ENCODE measurements at regions not wholly inside any gene's neighbourhood (a gene's known extent, or its start where the extent isn't known, plus 50 kb on each side); places are given as distances from the start of the nearest gene placed in this dataset.
A peak's percentile ranks its signal among the peaks of the same experiment; 100 is the strongest.

DNA sequence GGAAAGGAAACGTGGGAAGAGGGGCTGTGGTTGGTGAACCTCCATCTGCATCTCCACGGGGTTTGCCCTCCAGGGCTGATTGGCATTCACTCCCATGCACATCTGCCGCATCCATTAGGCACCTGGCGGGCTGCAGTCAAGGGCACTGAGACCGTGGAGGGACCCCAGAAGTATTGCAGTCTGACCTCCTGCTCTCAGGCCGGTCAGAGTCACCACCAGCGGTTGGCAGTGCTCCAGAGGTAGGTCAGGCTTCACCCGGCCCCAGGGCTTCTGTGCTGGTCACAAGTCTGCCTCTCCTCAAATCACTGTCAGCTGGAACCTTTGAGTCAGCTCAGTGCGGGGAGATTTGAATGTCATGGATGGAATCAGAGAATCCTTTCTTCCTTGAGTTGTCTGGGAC lies 132.3 kb downstream of the PAPOLA start:
- ChIA-PET POLR2A (ENCODE audit: unreplicated experiment) (no interaction called here), CTCF (no interaction called here)
- no peak overlapping the region for H3K4me2 ChIP-seq (ENCODE audit: low read length)
- ATAC-seq, result no peak
- H3K36me3 ChIP-seq (ENCODE audit: low read depth, low read length), result no peaks in the 10 kb centered on the region
- no TSS peak for BruUV-seq (replicated peaks)
- no peaks in the 10 kb centered on the region for H4K20me1 ChIP-seq (ENCODE audit: low read length)
- H3K4me1 ChIP-seq (ENCODE audit: insufficient read depth, low read length), result no peaks in the 10 kb centered on the region
- H3K9me2 ChIP-seq (replicated peaks; ENCODE audit: low read length), result no peaks in the 10 kb centered on the region
- no peak for DNase-seq
- intact Hi-C loops (cut with micrococcal nuclease), result no loop called here
- H2AFZ ChIP-seq (ENCODE audit: low read length), result no peak overlapping the region
- H3K4me3 ChIP-seq (ENCODE audit: low read length), result no peak overlapping the region
- no peak for TF ChIP-seq EZH2 (IDR thresholded peaks at IDR 0.05; ENCODE audit: low read length, unreplicated experiment)
- no peak for TF ChIP-seq EZH2phosphoT487 (IDR thresholded peaks at IDR 0.05; ENCODE audit: borderline replicate concordance, low read length)
- TF ChIP-seq, protein P1, sequence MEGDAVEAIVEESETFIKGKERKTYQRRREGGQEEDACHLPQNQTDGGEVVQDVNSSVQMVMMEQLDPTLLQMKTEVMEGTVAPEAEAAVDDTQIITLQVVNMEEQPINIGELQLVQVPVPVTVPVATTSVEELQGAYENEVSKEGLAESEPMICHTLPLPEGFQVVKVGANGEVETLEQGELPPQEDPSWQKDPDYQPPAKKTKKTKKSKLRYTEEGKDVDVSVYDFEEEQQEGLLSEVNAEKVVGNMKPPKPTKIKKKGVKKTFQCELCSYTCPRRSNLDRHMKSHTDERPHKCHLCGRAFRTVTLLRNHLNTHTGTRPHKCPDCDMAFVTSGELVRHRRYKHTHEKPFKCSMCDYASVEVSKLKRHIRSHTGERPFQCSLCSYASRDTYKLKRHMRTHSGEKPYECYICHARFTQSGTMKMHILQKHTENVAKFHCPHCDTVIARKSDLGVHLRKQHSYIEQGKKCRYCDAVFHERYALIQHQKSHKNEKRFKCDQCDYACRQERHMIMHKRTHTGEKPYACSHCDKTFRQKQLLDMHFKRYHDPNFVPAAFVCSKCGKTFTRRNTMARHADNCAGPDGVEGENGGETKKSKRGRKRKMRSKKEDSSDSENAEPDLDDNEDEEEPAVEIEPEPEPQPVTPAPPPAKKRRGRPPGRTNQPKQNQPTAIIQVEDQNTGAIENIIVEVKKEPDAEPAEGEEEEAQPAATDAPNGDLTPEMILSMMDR (conservative IDR thresholded peaks at IDR 0.05; ENCODE audit: low read depth, low read length), result no peak
- H3K27ac ChIP-seq (ENCODE audit: low read length), result no peak overlapping the region
- no peaks in the 10 kb centered on the region for H3K9me3 ChIP-seq (ENCODE audit: low read length)
- H3K27me3 ChIP-seq (ENCODE audit: low read length), result peaks cover 28% of the 10 kb centered on the region
- no peaks in the 10 kb centered on the region for H3K79me2 ChIP-seq (ENCODE audit: low read length)
- no peak overlapping the region for H3K9ac ChIP-seq (ENCODE audit: low read length)
- no peaks in the 10 kb centered on the region for H3F3A ChIP-seq (ENCODE audit: low read length, unreplicated experiment)

DNA sequence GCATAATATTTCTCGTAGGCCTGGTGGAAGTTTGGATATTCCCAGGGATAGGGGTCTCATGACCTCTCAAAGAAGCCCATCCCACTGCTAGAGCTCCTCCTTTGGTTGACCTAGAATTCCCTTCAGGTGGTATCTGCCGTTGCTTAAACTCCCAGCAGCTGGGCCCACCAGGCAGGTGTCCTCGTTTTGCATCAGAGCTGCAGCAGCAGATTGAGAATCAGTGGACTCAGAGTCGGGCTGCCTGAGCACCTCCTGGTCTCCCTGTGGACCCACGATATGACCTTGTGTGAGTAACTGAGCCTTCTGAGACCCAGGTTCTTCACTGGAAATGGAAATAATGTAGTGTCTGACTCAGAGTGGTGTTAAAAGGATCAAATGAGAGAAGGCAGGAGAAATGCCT lies 132.7 kb downstream of the PAPOLA start:
- Histone ChIP-seq H3K27me3 (ENCODE audit: low read length) (peaks cover 29% of the 10 kb centered on the region), H3K36me3 (ENCODE audit: low read depth, low read length) (no peaks in the 10 kb centered on the region), H2AFZ (ENCODE audit: low read length) (no peak overlapping the region), H3K27ac (ENCODE audit: low read length) (no peak overlapping the region), H3K4me1 (ENCODE audit: insufficient read depth, low read length) (no peaks in the 10 kb centered on the region), H3K9ac (ENCODE audit: low read length) (no peak overlapping the region), H3F3A (ENCODE audit: low read length, unreplicated experiment) (no peaks in the 10 kb centered on the region), H3K4me3 (ENCODE audit: low read length) (no peak overlapping the region), H4K20me1 (ENCODE audit: low read length) (no peaks in the 10 kb centered on the region), H3K79me2 (ENCODE audit: low read length) (no peaks in the 10 kb centered on the region), H3K4me2 (ENCODE audit: low read length) (no peak overlapping the region), H3K9me2 (replicated peaks; ENCODE audit: low read length) (no peaks in the 10 kb centered on the region), H3K9me3 (ENCODE audit: low read length) (no peaks in the 10 kb centered on the region)
- BruUV-seq (replicated peaks), result no TSS peak
- intact Hi-C loops (cut with micrococcal nuclease), result no loop called here
- no peak for DNase-seq
- ChIA-PET POLR2A (ENCODE audit: unreplicated experiment) (no interaction called here), CTCF (no interaction called here)
- TF ChIP-seq EZH2 (IDR thresholded peaks at IDR 0.05; ENCODE audit: low read length, unreplicated experiment), result no peak
- TF ChIP-seq, protein P1 (conservative IDR thresholded peaks at IDR 0.05; ENCODE audit: low read depth, low read length), result no peak
- no peak for TF ChIP-seq EZH2phosphoT487 (IDR thresholded peaks at IDR 0.05; ENCODE audit: borderline replicate concordance, low read length)
- no peak for ATAC-seq

DNA sequence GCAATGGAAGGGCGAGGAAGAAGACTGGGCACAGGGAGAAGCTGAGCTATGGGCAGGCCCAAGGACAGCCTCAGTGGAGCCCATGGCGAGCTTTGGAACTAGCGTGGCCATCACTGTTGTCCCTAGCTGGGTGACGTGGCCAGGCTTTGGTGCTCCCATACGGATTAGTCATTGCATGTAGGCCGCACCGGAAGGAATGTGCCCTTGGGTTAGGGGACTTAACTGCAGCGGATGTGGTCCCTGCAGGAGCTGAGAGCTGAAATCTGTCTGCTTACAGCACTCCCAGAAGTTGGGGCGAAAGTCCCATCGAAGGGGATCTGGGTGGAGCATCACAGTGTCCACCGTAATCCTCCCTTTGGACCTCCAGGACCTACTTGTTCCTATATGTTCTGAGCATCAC lies 133.7 kb downstream of the PAPOLA start:
- Histone ChIP-seq H3K9ac (ENCODE audit: low read length) (no peak overlapping the region), H3F3A (ENCODE audit: low read length, unreplicated experiment) (no peaks in the 10 kb centered on the region), H4K20me1 (ENCODE audit: low read length) (no peaks in the 10 kb centered on the region), H3K9me3 (ENCODE audit: low read length) (no peaks in the 10 kb centered on the region), H3K9me2 (replicated peaks; ENCODE audit: low read length) (no peaks in the 10 kb centered on the region), H3K4me1 (ENCODE audit: insufficient read depth, low read length) (no peaks in the 10 kb centered on the region), H3K36me3 (ENCODE audit: low read depth, low read length) (no peaks in the 10 kb centered on the region), H3K4me2 (ENCODE audit: low read length) (no peak overlapping the region), H3K27ac (ENCODE audit: low read length) (no peak overlapping the region), H3K27me3 (ENCODE audit: low read length) (peaks cover 37% of the 10 kb centered on the region), H3K79me2 (ENCODE audit: low read length) (no peaks in the 10 kb centered on the region), H3K4me3 (ENCODE audit: low read length) (no peak overlapping the region), H2AFZ (ENCODE audit: low read length) (no peak overlapping the region)
- CTCF ChIA-PET, result no interaction called here
- TF ChIP-seq EZH2phosphoT487 (IDR thresholded peaks at IDR 0.05; ENCODE audit: borderline replicate concordance, low read length), result no peak
- no peak for TF ChIP-seq EZH2 (IDR thresholded peaks at IDR 0.05; ENCODE audit: low read length, unreplicated experiment)
- TF ChIP-seq, protein P1 (conservative IDR thresholded peaks at IDR 0.05; ENCODE audit: low read depth, low read length), result no peak
- POLR2A ChIA-PET (ENCODE audit: unreplicated experiment), result no interaction called here
- DNase-seq (peak; percentile 19), ATAC-seq (no peak)
- intact Hi-C loops (cut with micrococcal nuclease), result no loop called here
- no TSS peak for BruUV-seq (replicated peaks)

Measured in PC-3 (cell line).